Prostate gland (tissue), 2 donors: ENCODE measurements at regions not wholly inside any gene's neighbourhood (a gene's known extent, or its start where the extent isn't known, plus 50 kb on each side); places are given as distances from the start of the nearest gene placed in this dataset.

Experiments
- POLR2A ChIP-seq: fragments of 450-650 bp; IDR thresholded peaks from one replicate; pipeline ENCODE4 v1.6.1; 2016; ENCODE audit warnings: antibody characterized with exemption, mild to moderate bottlenecking
- TF ChIP-seq, protein P1 (sequence below), 4 experiments: fragments of 200-600 bp in 2 of 4; fragments of 450-650 bp in 2 of 4; sonication (generic) in 2 of 4; IDR thresholded peaks; 1 replicate in 3 of 4; 2 replicates in 1 of 4; pipeline ENCODE4 v1.5.1; 2016 to 2019; ENCODE audit warnings: antibody characterized with exemption in 4 of 4, mild to moderate bottlenecking in 2 of 4, moderate library complexity in 2 of 4

DNA sequence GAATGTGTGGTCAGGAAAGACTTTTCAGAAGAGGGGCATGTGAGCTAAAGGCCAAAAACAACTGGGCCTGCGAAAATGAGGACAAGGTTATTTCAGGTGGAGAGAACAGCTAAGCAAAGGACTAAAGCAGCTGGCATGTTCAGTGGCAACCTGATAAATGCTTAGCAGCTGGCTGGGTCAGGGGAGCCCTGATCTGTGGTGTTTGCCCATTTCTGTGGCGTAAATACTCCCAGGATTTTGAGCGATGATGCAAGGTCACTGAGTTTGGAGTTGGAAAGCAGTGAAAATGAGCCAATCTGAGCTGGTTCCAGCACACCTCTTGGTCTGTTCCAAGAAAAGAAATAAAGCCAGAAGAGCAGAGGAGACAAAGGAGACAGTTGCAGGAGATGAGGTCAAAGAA, 704.3 kb downstream of the UQCRFS1 start:
- TF ChIP-seq, protein P1, sequence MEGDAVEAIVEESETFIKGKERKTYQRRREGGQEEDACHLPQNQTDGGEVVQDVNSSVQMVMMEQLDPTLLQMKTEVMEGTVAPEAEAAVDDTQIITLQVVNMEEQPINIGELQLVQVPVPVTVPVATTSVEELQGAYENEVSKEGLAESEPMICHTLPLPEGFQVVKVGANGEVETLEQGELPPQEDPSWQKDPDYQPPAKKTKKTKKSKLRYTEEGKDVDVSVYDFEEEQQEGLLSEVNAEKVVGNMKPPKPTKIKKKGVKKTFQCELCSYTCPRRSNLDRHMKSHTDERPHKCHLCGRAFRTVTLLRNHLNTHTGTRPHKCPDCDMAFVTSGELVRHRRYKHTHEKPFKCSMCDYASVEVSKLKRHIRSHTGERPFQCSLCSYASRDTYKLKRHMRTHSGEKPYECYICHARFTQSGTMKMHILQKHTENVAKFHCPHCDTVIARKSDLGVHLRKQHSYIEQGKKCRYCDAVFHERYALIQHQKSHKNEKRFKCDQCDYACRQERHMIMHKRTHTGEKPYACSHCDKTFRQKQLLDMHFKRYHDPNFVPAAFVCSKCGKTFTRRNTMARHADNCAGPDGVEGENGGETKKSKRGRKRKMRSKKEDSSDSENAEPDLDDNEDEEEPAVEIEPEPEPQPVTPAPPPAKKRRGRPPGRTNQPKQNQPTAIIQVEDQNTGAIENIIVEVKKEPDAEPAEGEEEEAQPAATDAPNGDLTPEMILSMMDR (IDR thresholded peaks at IDR 0.05) = no peak
- no peak for TF ChIP-seq POLR2A
